SH-SY5Y (cell line): ENCODE measurements at regions not wholly inside any gene's neighbourhood (a gene's known extent, or its start where the extent isn't known, plus 50 kb on each side); places are given as distances from the start of the nearest gene placed in this dataset.

Experiments
- GATA2 ChIP-seq: IDR thresholded peaks from 2 replicates; pipeline ENCODE4 v1.6.1; 2011; ENCODE audit warnings: mild to moderate bottlenecking, low read depth, low read length
- GATA3 ChIP-seq: IDR thresholded peaks from 2 replicates; pipeline ENCODE4 v1.6.1; 2011; ENCODE audit warnings: low read depth, mild to moderate bottlenecking, low read length, moderate library complexity

DNA sequence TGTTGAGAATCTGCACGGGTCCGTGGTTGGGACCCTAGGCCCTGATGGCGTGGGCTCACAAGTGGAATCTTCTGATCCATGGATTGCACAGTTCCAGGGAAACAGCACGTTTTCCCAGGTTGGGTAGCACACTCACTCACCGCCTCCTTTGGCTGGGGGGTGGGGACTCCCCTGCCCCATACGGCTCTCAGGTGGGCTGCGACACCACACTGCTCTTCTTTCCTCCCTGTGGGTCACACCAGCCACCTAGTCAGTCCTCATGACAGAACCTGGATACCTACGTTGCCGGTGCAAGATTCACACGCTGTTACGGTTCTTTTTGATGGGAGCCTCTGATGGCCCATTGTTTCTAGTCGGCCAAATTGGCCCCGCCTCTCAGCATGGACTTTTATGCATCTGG, 312.0 kb downstream of the MMUT start:
- TF ChIP-seq GATA3 (no peak), GATA2 (no peak)
